Loucy (cell line): ENCODE measurements at regions not wholly inside any gene's neighbourhood (a gene's known extent, or its start where the extent isn't known, plus 50 kb on each side); places are given as distances from the start of the nearest gene placed in this dataset.

Source experiments
- EZH2phosphoT487 ChIP-seq: fragments of 200-600 bp; IDR thresholded peaks from 2 replicates; pipeline ENCODE4 v1.6.1; 2018; ENCODE audit warnings: antibody characterized with exemption, mild to moderate bottlenecking, moderate library complexity, borderline replicate concordance
- TF ChIP-seq, protein P1 (sequence below): fragments of 200-600 bp; sonication (generic); conservative IDR thresholded peaks from 2 replicates; pipeline ENCODE4 v1.5.1; 2014; ENCODE audit warnings: mild to moderate bottlenecking, antibody characterized with exemption, low read length

GRCh38 chr1:93814059-93814794 lies 64.8 kb downstream of the DNTTIP2 start:
- TF ChIP-seq, protein P1, sequence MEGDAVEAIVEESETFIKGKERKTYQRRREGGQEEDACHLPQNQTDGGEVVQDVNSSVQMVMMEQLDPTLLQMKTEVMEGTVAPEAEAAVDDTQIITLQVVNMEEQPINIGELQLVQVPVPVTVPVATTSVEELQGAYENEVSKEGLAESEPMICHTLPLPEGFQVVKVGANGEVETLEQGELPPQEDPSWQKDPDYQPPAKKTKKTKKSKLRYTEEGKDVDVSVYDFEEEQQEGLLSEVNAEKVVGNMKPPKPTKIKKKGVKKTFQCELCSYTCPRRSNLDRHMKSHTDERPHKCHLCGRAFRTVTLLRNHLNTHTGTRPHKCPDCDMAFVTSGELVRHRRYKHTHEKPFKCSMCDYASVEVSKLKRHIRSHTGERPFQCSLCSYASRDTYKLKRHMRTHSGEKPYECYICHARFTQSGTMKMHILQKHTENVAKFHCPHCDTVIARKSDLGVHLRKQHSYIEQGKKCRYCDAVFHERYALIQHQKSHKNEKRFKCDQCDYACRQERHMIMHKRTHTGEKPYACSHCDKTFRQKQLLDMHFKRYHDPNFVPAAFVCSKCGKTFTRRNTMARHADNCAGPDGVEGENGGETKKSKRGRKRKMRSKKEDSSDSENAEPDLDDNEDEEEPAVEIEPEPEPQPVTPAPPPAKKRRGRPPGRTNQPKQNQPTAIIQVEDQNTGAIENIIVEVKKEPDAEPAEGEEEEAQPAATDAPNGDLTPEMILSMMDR: peak; percentile 98
- no peak for TF ChIP-seq EZH2phosphoT487
